CD14-positive monocyte (primary cell): ENCODE measurements at regions not wholly inside any gene's neighbourhood (a gene's known extent, or its start where the extent isn't known, plus 50 kb on each side); places are given as distances from the start of the nearest gene placed in this dataset.

Experiments used
- DNase-seq, 3 donors: peaks; one replicate each; pipeline ENCODE4 v3.0.0-alpha.2; 2011 to 2022
- H2AFZ ChIP-seq: 2 replicates; pipeline ENCODE4 v1.6.0; 2012; ENCODE audit warnings: mild to moderate bottlenecking, low read depth, low read length, inconsistent platforms; ENCODE audit not compliant: insufficient read depth, poor library complexity, severe bottlenecking
- H3K27ac ChIP-seq, 2 donors: 1 replicate in 1 of 2; 2 replicates in 1 of 2; pipeline ENCODE4 v1.5.1; 2012 to 2013; ENCODE audit warnings: low read length in 2 of 2, control low read depth in 1 of 2, inconsistent platforms in 1 of 2, low read depth in 1 of 2, mild to moderate bottlenecking in 1 of 2
- H3K27me3 ChIP-seq, 2 donors: one replicate each; pipeline versions ENCODE4 v1.6.0 to v1.6.1; 2011 to 2013; ENCODE audit warnings: low read length in 2 of 2; ENCODE audit not compliant: control insufficient read depth in 2 of 2, insufficient read depth in 2 of 2
- H3K36me3 ChIP-seq, 2 donors: replicated peaks in 1 of 2; 1 replicate in 1 of 2; 2 replicates in 1 of 2; pipeline versions ENCODE4 v1.5.1 to v1.6.1; 2012 to 2013; ENCODE audit warnings: low read length in 2 of 2, control low read depth in 1 of 2, inconsistent platforms in 1 of 2, mild to moderate bottlenecking in 1 of 2; ENCODE audit not compliant: insufficient read depth in 2 of 2, control insufficient read depth in 1 of 2
- H3K4me1 ChIP-seq, 2 donors: 1 replicate in 1 of 2; 2 replicates in 1 of 2; pipeline versions ENCODE4 v1.5.1 to v1.6.1; 2012 to 2013; ENCODE audit warnings: low read length in 2 of 2, control low read depth in 1 of 2, inconsistent platforms in 1 of 2, mild to moderate bottlenecking in 1 of 2, moderate library complexity in 1 of 2; ENCODE audit not compliant: insufficient read depth in 2 of 2, control insufficient read depth in 1 of 2
- H3K4me2 ChIP-seq: replicated peaks from 2 replicates; pipeline ENCODE3; 2012; ENCODE audit warnings: low read length, moderate library complexity, mild to moderate bottlenecking; ENCODE audit not compliant: poor library complexity, severe bottlenecking; ENCODE audit errors: extremely low read depth
- H3K4me3 ChIP-seq, 3 experiments: fragments of 200-600 bp in 1 of 3; sonication (generic) in 1 of 3; replicated peaks in 1 of 3; 1 replicate in 2 of 3; 2 replicates in 1 of 3; pipeline ENCODE4 v1.5.1; 2011 to 2013; ENCODE audit warnings: low read length in 3 of 3, mild to moderate bottlenecking in 3 of 3, control low read depth in 2 of 3, low read depth in 2 of 3, inconsistent platforms in 1 of 3, moderate library complexity in 1 of 3
- H3K79me2 ChIP-seq: 2 replicates; pipeline ENCODE4 v1.6.0; 2012; ENCODE audit warnings: mild to moderate bottlenecking, control low read depth, inconsistent platforms, low read length, moderate library complexity; ENCODE audit not compliant: insufficient read depth
- H3K9ac ChIP-seq: 2 replicates; pipeline ENCODE4 v1.6.0; 2017; ENCODE audit warnings: low read length, mild to moderate bottlenecking; ENCODE audit not compliant: insufficient read depth, poor library complexity, severe bottlenecking
- H3K9me3 ChIP-seq, 2 donors: replicated peaks in 1 of 2; 1 replicate in 1 of 2; 2 replicates in 1 of 2; pipeline versions ENCODE4 v1.5.1 to v1.6.1; 2012 to 2013; ENCODE audit warnings: low read length in 2 of 2, control low read depth in 1 of 2; ENCODE audit not compliant: control insufficient read depth in 1 of 2, insufficient read depth in 1 of 2
- H4K20me1 ChIP-seq: 2 replicates; pipeline ENCODE4 v1.6.0; 2012; ENCODE audit warnings: mild to moderate bottlenecking, low read length, control low read depth, moderate library complexity; ENCODE audit not compliant: insufficient read depth
- H3K27ac Mint-ChIP-seq, 7 donors: one replicate each; pipeline ENCODE4 v1.8.0; 2020; ENCODE audit warnings: mild to moderate bottlenecking in 7 of 7, mixed read lengths in 7 of 7, moderate library complexity in 6 of 7, inconsistent platforms in 2 of 7
- H3K27me3 Mint-ChIP-seq, 3 donors: one replicate each; pipeline ENCODE4 v1.8.0; 2021 to 2022; ENCODE audit warnings: low read depth in 3 of 3, mild to moderate bottlenecking in 3 of 3, mixed read lengths in 3 of 3, moderate library complexity in 3 of 3, inconsistent platforms in 1 of 3
- H3K36me3 Mint-ChIP-seq, 2 donors: one replicate each; pipeline ENCODE4 v1.8.0; 2020; ENCODE audit warnings: mixed read lengths in 2 of 2, inconsistent platforms in 1 of 2, mild to moderate bottlenecking in 1 of 2
- H3K4me1 Mint-ChIP-seq: one replicate; pipeline ENCODE4 v1.8.0; 2020; ENCODE audit warnings: mild to moderate bottlenecking, mixed read lengths
- H3K4me3 Mint-ChIP-seq, 2 donors: one replicate each; pipeline ENCODE4 v1.8.0; 2020; ENCODE audit warnings: mild to moderate bottlenecking in 2 of 2, mixed read lengths in 2 of 2, moderate library complexity in 1 of 2
- H3K9me3 Mint-ChIP-seq, 7 donors: one replicate each; pipeline ENCODE4 v1.8.0; 2020 to 2022; ENCODE audit warnings: mixed read lengths in 7 of 7, mild to moderate bottlenecking in 6 of 7, moderate library complexity in 6 of 7, inconsistent platforms in 2 of 7
- WGBS: methylation state at CpG from one replicate; pipeline ENCODE4 v1.1.5; 2013; ENCODE audit warnings: missing lambda C conversion rate; ENCODE audit not compliant: insufficient coverage; 5-methylcytosine and 5-hydroxymethylcytosine counted together
- intact Hi-C, 2 donors: fragments of 100-400 bp; cut with micrococcal nuclease; formaldehyde crosslinking; loops; one replicate each; pipeline versions ENCODE4 v1.15.0 to v1.15.1; 2023
- TF ChIP-seq, protein P1 (sequence below): fragments of 200-600 bp; IDR thresholded peaks from one replicate; pipeline ENCODE4 v1.8.0; 2022; ENCODE audit warnings: antibody characterized with exemption, mild to moderate bottlenecking

DNA sequence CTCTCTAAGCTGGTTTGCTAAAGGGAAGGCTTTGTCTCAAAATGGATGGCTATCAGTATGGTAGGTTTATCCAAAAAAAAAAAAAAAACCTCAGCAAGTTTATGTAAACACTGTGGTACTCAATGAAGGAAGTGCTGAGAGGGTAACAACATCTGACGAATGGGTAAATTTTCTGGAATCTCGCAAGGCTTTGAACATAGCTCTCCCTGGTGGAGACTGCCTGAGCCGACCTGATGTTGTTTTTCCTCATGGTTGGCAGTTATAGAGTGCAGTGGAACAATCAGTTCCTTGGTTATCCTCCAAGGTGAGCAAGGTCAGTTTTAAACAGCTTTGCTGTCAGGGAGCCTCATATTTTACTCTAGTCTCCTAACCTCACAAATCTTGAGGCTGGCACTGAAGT lies 94.6 kb downstream of the ZPLD1 start:
- no peaks in the 10 kb centered on the region for H3K36me3 Mint-ChIP-seq
- peaks cover 23% of the 10 kb centered on the region for H3K4me1 Mint-ChIP-seq
- H4K20me1 ChIP-seq = no peaks in the 10 kb centered on the region
- H3K36me3 ChIP-seq = no peaks in the 10 kb centered on the region
- no peak for DNase-seq
- no peak overlapping the region for H3K4me3 Mint-ChIP-seq
- no peak overlapping the region for H3K4me2 ChIP-seq
- peaks cover 13 to 14% of the 10 kb centered on the region in 2 donors for H3K4me1 ChIP-seq
- H3K79me2 ChIP-seq = no peaks in the 10 kb centered on the region
- H3K27ac ChIP-seq = no peak overlapping the region
- TF ChIP-seq, protein P1, sequence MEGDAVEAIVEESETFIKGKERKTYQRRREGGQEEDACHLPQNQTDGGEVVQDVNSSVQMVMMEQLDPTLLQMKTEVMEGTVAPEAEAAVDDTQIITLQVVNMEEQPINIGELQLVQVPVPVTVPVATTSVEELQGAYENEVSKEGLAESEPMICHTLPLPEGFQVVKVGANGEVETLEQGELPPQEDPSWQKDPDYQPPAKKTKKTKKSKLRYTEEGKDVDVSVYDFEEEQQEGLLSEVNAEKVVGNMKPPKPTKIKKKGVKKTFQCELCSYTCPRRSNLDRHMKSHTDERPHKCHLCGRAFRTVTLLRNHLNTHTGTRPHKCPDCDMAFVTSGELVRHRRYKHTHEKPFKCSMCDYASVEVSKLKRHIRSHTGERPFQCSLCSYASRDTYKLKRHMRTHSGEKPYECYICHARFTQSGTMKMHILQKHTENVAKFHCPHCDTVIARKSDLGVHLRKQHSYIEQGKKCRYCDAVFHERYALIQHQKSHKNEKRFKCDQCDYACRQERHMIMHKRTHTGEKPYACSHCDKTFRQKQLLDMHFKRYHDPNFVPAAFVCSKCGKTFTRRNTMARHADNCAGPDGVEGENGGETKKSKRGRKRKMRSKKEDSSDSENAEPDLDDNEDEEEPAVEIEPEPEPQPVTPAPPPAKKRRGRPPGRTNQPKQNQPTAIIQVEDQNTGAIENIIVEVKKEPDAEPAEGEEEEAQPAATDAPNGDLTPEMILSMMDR = no peak
- 78% methylated on average over 3 of the region's 3 CpGs for WGBS
- no peak overlapping the region for H3K4me3 ChIP-seq
- H3K27me3 ChIP-seq = no peaks in the 10 kb centered on the region
- no peaks in the 10 kb centered on the region for H3K27me3 Mint-ChIP-seq
- no peak overlapping the region for H2AFZ ChIP-seq
- intact Hi-C loops = loop anchor here in 1 of 2 donors (10.0 kb wide), 1 partner anchor 295 kb away; no protein-coding TSS in a partner anchor
- H3K9me3 ChIP-seq = no peaks in the 10 kb centered on the region
- no peak overlapping the region for H3K9ac ChIP-seq
- no peaks in the 10 kb centered on the region for H3K9me3 Mint-ChIP-seq
- peak overlapping the region in 1 of 7 donors; percentile 2 for H3K27ac Mint-ChIP-seq

DNA sequence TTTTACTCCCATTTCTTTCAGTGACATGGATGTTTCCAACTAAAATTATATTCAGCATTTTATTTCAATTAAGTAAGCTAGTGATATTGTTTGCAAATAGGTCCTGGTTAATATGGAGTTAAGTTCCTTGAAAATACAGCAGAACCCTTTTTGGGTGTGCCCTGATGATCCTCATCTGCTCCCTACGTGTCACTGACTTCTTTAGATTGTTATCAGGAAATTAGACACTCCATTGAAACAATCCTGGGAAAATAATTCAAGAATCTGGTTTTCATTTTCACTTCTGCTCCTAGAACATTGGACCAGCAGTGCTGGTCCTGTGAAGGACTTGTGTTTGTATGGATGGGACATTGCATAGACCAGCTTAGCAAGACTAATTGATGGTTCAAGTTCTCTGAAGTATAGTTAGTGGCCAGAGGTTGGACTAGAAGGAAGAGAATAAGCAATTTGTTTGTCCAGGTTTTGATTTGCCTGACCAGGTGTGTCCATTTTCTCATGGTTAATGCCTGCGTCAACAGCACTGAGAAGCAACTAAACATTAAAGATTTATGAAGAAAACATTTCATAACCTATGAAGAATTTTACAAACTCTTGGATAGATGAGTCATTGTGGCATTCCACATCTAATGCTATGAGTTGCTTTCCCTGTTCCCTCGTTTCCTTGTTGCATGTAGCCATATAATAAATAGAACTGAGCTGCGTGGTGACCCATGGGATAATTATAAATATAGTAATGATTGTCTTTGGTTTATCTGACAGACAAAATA lies 95.8 kb downstream of the ZPLD1 start:
- intact Hi-C loops = loop anchor here in 1 of 2 donors (5.0 kb wide), 1 partner anchor 723 kb away; no protein-coding TSS in a partner anchor
- H3K27me3 ChIP-seq = no peaks in the 10 kb centered on the region
- no peak for DNase-seq
- no peaks in the 10 kb centered on the region for H4K20me1 ChIP-seq
- Mint-ChIP-seq H3K4me3 (no peak overlapping the region), H3K9me3 (no peaks in the 10 kb centered on the region), H3K27ac (no peak overlapping the region), H3K36me3 (no peaks in the 10 kb centered on the region), H3K4me1 (peaks cover 14% of the 10 kb centered on the region), H3K27me3 (no peaks in the 10 kb centered on the region)
- H3K79me2 ChIP-seq = no peaks in the 10 kb centered on the region
- no peaks in the 10 kb centered on the region for H3K9me3 ChIP-seq
- no peak overlapping the region for H3K4me3 ChIP-seq
- no peaks in the 10 kb centered on the region for H3K36me3 ChIP-seq
- no peak overlapping the region for H3K9ac ChIP-seq
- WGBS = 35% methylated on average over 2 of the region's 4 CpGs
- H3K4me2 ChIP-seq = no peak overlapping the region
- H3K4me1 ChIP-seq = peaks cover 12 to 14% of the 10 kb centered on the region in 2 donors
- no peak overlapping the region for H2AFZ ChIP-seq
- TF ChIP-seq, protein P1 = no peak
- H3K27ac ChIP-seq = no peak overlapping the region
